ENCODE measurements at regions not wholly inside any gene's neighbourhood (a gene's known extent, or its start where the extent isn't known, plus 50 kb on each side); places are given as distances from the start of the nearest gene placed in this dataset.

DNA sequence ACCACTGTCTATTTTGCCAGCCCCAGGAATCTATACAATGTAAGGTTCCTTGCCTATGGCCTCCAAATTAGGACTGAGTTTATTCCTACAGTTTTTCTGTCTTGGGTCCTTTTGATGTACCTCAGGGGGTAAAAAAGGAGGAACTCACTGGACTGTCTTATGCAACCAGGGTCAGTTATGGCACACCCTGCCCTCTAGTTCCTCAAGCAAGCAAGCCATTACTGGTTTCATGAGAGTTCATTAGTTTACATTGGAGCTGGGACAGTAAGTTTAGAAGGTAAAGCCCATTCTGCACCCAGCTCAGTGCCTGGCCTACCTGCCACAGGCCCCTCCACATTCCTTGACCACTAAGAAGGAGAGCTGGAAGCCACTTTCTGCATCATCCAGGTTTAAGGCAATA lies 68.7 kb upstream of the WIPF1 start:
- Histone ChIP-seq H3K27me3 (ENCODE audit: control insufficient read depth, insufficient read depth, low read length) (no peaks in the 10 kb centered on the region), H3K9ac (no peak overlapping the region), H2AFZ (no peak overlapping the region), H3K4me2 (ENCODE audit: low read length) (peak overlapping the region; percentile 36), H3K79me2 (peaks cover 8% of the 10 kb centered on the region), H3K4me1 (peaks cover 82% of the 10 kb centered on the region), H3K9me3 (ENCODE audit: control insufficient read depth, low read length) (no peaks in the 10 kb centered on the region), H3K4me3 (ENCODE audit: low read depth, low read length) (no peak overlapping the region), H3K36me3 (ENCODE audit: control insufficient read depth, insufficient read depth, low read length) (no peaks in the 10 kb centered on the region), H3K27ac (peak overlapping the region; percentile 93)
- TF ChIP-seq CTCF (IDR thresholded peaks at IDR 0.05), result no peak

DNA sequence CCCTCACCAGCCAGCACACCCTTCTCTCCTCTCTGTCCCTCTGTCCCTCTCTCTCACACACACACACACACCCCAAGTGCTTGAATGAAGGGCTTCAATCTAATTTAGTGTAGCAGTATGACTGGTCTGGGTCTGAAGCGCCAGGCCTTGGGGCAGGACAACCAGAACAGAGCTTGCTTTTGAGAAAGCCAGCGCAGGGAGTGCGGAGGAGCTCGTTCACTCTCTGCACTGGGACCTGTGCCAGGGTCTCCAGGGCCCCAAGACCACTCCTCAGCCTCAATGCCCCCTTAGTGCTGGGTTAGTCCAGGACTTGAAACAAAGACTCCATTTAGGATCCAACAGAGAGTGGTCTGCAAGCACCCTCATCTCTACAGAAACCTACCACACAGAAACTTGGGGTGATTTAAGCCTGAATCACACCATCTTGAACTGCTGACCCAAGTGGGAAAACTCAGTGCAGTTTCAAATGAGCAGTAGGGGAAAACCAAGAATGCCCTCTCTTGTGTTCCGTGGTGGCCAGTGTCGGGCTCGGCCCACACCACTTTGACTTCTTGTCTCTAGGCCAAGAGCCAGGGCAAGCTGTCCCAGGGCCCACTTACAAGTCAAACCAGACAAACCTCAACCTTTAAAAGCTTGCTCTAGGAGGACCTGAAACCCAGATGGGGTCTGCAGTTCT lies 66.6 kb upstream of the WIPF1 start:
- H3K27ac ChIP-seq, result peak overlapping the region; percentile 84
- H3K27me3 ChIP-seq (ENCODE audit: control insufficient read depth, insufficient read depth, low read length), result no peaks in the 10 kb centered on the region
- H3K4me1 ChIP-seq, result peaks cover 68% of the 10 kb centered on the region
- no peak overlapping the region for H3K9ac ChIP-seq
- H3K9me3 ChIP-seq (ENCODE audit: control insufficient read depth, low read length), result no peaks in the 10 kb centered on the region
- H3K4me3 ChIP-seq (ENCODE audit: low read depth, low read length), result no peak overlapping the region
- no peaks in the 10 kb centered on the region for H3K36me3 ChIP-seq (ENCODE audit: control insufficient read depth, insufficient read depth, low read length)
- H3K79me2 ChIP-seq, result peaks cover 26% of the 10 kb centered on the region
- H2AFZ ChIP-seq, result no peak overlapping the region
- H3K4me2 ChIP-seq (ENCODE audit: low read length), result no peak overlapping the region
- TF ChIP-seq CTCF (IDR thresholded peaks at IDR 0.05), result no peak

DNA sequence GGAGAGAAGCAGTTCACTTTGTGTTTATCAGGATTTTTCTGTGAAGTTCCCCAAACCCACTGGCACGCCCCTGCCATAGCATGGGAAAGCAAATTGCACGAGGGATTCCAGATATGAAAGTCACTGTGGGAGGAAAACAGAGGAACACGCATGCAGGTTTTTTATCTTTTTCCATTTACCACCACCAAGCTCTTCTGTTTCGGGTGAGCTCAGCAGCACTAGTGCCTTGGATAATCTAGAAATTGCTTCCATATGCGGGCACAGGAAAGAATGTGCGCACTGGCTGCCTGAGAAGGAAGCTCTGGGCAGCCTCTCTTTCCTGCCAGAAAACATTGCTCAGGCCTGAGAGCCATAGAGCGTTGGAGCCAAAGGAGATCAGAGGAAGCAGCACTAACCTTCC lies 65.9 kb upstream of the WIPF1 start:
- Histone ChIP-seq H3K27me3 (ENCODE audit: control insufficient read depth, insufficient read depth, low read length) (no peaks in the 10 kb centered on the region), H3K9ac (no peak overlapping the region), H3K36me3 (ENCODE audit: control insufficient read depth, insufficient read depth, low read length) (no peaks in the 10 kb centered on the region), H3K79me2 (peaks cover 32% of the 10 kb centered on the region), H3K4me2 (ENCODE audit: low read length) (peak overlapping the region; percentile 3), H2AFZ (peak overlapping the region; percentile 13), H3K27ac (peak overlapping the region; percentile 84), H3K4me3 (ENCODE audit: low read depth, low read length) (no peak overlapping the region), H3K4me1 (peaks cover 67% of the 10 kb centered on the region), H3K9me3 (ENCODE audit: control insufficient read depth, low read length) (no peaks in the 10 kb centered on the region)
- TF ChIP-seq CTCF (IDR thresholded peaks at IDR 0.05), result no peak

GRCh38 chr2:174662859-174663258 lies 65.3 kb upstream of the WIPF1 start:
- Histone ChIP-seq H3K9ac (no peak overlapping the region), H3K4me1 (peaks cover 64% of the 10 kb centered on the region)

More at GRCh38 chr2:174662859-174663258, 65.3 kb upstream of the WIPF1 start:
- no peak for TF ChIP-seq CTCF (IDR thresholded peaks at IDR 0.05)
- H3K79me2 ChIP-seq, result peaks cover 37% of the 10 kb centered on the region
- peak overlapping the region; percentile 84 for H3K27ac ChIP-seq
- no peaks in the 10 kb centered on the region for H3K9me3 ChIP-seq (ENCODE audit: control insufficient read depth, low read length)
- H3K36me3 ChIP-seq (ENCODE audit: control insufficient read depth, insufficient read depth, low read length), result no peaks in the 10 kb centered on the region
- H2AFZ ChIP-seq, result no peak overlapping the region
- H3K4me3 ChIP-seq (ENCODE audit: low read depth, low read length), result no peak overlapping the region
- no peak overlapping the region for H3K4me2 ChIP-seq (ENCODE audit: low read length)
- H3K27me3 ChIP-seq (ENCODE audit: control insufficient read depth, insufficient read depth, low read length), result no peaks in the 10 kb centered on the region

Measured in parathyroid adenoma (tissue), 2 donors.